ENCODE measurements at regions not wholly inside any gene's neighbourhood (a gene's known extent, or its start where the extent isn't known, plus 50 kb on each side); places are given as distances from the start of the nearest gene placed in this dataset.

DNA sequence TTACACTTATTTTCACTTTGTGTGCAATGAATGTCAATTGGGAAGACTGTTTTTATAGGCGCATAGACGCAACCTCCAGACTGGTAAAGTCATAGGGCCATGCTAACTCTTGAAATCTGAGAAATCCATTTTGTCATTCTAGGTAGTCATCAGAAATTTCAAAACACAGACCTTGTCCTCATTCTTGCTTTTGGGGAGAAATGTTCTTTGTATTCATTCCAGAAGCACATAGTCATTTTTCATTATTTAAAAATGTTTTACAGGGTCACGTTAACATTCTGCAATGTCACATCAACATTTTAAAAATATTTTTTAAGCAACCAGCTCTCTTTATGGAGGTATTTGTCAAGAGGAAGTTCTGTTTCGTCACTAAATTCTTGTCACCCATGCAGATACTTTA is 898.4 kb downstream of the PDCD6IP start:
- TF ChIP-seq, protein P1, sequence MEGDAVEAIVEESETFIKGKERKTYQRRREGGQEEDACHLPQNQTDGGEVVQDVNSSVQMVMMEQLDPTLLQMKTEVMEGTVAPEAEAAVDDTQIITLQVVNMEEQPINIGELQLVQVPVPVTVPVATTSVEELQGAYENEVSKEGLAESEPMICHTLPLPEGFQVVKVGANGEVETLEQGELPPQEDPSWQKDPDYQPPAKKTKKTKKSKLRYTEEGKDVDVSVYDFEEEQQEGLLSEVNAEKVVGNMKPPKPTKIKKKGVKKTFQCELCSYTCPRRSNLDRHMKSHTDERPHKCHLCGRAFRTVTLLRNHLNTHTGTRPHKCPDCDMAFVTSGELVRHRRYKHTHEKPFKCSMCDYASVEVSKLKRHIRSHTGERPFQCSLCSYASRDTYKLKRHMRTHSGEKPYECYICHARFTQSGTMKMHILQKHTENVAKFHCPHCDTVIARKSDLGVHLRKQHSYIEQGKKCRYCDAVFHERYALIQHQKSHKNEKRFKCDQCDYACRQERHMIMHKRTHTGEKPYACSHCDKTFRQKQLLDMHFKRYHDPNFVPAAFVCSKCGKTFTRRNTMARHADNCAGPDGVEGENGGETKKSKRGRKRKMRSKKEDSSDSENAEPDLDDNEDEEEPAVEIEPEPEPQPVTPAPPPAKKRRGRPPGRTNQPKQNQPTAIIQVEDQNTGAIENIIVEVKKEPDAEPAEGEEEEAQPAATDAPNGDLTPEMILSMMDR (IDR thresholded peaks at IDR 0.05): no peak
- TF ChIP-seq EP300 (IDR thresholded peaks at IDR 0.05): no peak

Measured in tibial nerve (tissue), 4 donors.